K562 (cell line): ENCODE measurements at regions not wholly inside any gene's neighbourhood (a gene's known extent, or its start where the extent isn't known, plus 50 kb on each side); places are given as distances from the start of the nearest gene placed in this dataset.

Experiments used
- ATAC-seq: fragments of 200-7000 bp; cut with Tn5 transposase; 3 replicates; pipeline ENCODE4 v1.9.1; 2020; ENCODE audit warnings: moderate library complexity
- BruUV-seq: library from RNA; stranded (reverse); fragments of 400-500 nt; replicated peaks from 2 replicates; lab custom pipeline; 2021; lab: Mats Ljungman, UMichigan
- CTCF ChIA-PET: fragments of 300-600 bp; formaldehyde crosslinking; extraction: SDS; loops from one replicate; lab custom pipeline; 2021; ENCODE audit warnings: low intra/inter-chr PET ratio; lab: Yijun Ruan, JAX
- POLR2A ChIA-PET: fragments of 300-600, 350-650 bp; sonication (Branson Sonifier 250); formaldehyde crosslinking; extraction: SDS; loops from one replicate; lab custom pipeline; 2021; ENCODE audit warnings: antibody characterized with exemption, inconsistent platforms; lab: Yijun Ruan, JAX
- DNase-seq, 4 experiments: peaks; one replicate each; pipeline versions ENCODE4 v3.0.0 to v3.0.0-alpha.2; 2011 to 2018; ENCODE audit warnings: low spot score in 3 of 4, mixed read lengths in 3 of 4; ENCODE audit errors: extremely low read depth in 1 of 4
- FAIRE-seq: peaks from 2 replicates; lab custom pipeline; 2011; peaks lifted over from hg19 to GRCh38; lab: Jason Lieb, UNC
- H2AFZ ChIP-seq: 2 replicates; pipeline ENCODE4 v1.6.0; 2011; ENCODE audit warnings: low read depth, low read length, control low read depth, inconsistent platforms
- H3K27ac ChIP-seq: fragments of 200-600 bp; 3 replicates; pipeline ENCODE4 v1.8.0; 2011; ENCODE audit warnings: low read depth, mild to moderate bottlenecking, control low read depth, inconsistent platforms, low read length, moderate library complexity, mixed read lengths; ENCODE audit errors: extremely low read depth
- H3K27me3 ChIP-seq, 2 experiments: fragments of 300-600 bp in 1 of 2; 2 replicates in 1 of 2; 3 replicates in 1 of 2; pipeline versions ENCODE4 v1.6.0 to v1.8.0; 2011; ENCODE audit warnings: inconsistent platforms in 2 of 2, low read length in 2 of 2, mild to moderate bottlenecking in 1 of 2, mixed read lengths in 1 of 2, moderate library complexity in 1 of 2; ENCODE audit not compliant: control insufficient read depth in 2 of 2, insufficient read depth in 2 of 2
- H3K36me3 ChIP-seq: fragments of 300-600 bp; 3 replicates; pipeline ENCODE4 v1.8.0; 2011; ENCODE audit warnings: mild to moderate bottlenecking, low read length, inconsistent platforms; ENCODE audit not compliant: control insufficient read depth, insufficient read depth
- H3K4me1 ChIP-seq, 2 experiments: fragments of 200-600 bp in 1 of 2; replicated peaks in 1 of 2; 2 replicates in 1 of 2; 3 replicates in 1 of 2; pipeline versions ENCODE4 v1.5.1 to v1.8.0; 2011; ENCODE audit warnings: inconsistent platforms in 2 of 2, low read length in 2 of 2, mild to moderate bottlenecking in 1 of 2, mixed read lengths in 1 of 2, moderate library complexity in 1 of 2; ENCODE audit not compliant: control insufficient read depth in 2 of 2, insufficient read depth in 2 of 2
- H3K4me2 ChIP-seq: 2 replicates; pipeline ENCODE4 v1.6.1; 2011; ENCODE audit warnings: low read length, control low read depth, inconsistent platforms, mixed read lengths; ENCODE audit not compliant: insufficient read depth
- H3K4me3 ChIP-seq: fragments of 200-600 bp; sonication (generic), shearing (Covaris generic); 2 replicates; pipeline ENCODE4 v1.5.1; 2016; ENCODE audit warnings: control low read depth, inconsistent platforms
- H3K79me2 ChIP-seq: fragments of 200-600 bp; 3 replicates; pipeline ENCODE4 v1.8.0; 2011; ENCODE audit warnings: low read length, inconsistent platforms; ENCODE audit not compliant: control insufficient read depth, insufficient read depth
- H3K9ac ChIP-seq, 2 experiments: 2 replicates each; pipeline versions ENCODE4 v1.6.0 to v1.6.1; 2011; ENCODE audit warnings: low read depth in 2 of 2, low read length in 2 of 2, control low read depth in 1 of 2, inconsistent platforms in 1 of 2, mild to moderate bottlenecking in 1 of 2, mixed read lengths in 1 of 2; ENCODE audit not compliant: insufficient read depth in 1 of 2
- H3K9me1 ChIP-seq: one replicate; pipeline ENCODE4 v1.6.0; 2011; ENCODE audit warnings: inconsistent platforms, mild to moderate bottlenecking, low read length, moderate library complexity; ENCODE audit not compliant: control insufficient read depth, insufficient read depth
- H3K9me3 ChIP-seq: replicated peaks from 2 replicates; pipeline ENCODE4 v1.5.1; 2011; ENCODE audit warnings: low read depth, low read length, inconsistent platforms; ENCODE audit not compliant: control insufficient read depth, insufficient read depth
- H4K20me1 ChIP-seq: replicated peaks from 2 replicates; pipeline ENCODE4 v1.6.1; 2011; ENCODE audit warnings: low read length, inconsistent platforms, mixed read lengths; ENCODE audit not compliant: control insufficient read depth, insufficient read depth
- EP400 ChIP-seq: fragments of 450-650 bp; IDR thresholded peaks from 2 replicates; pipeline ENCODE4 v1.6.1; 2017; ENCODE audit warnings: antibody characterized with exemption, mild to moderate bottlenecking, moderate library complexity
- HINFP ChIP-seq: fragments of 450-650 bp; conservative IDR thresholded peaks from 2 replicates; pipeline ENCODE4 v1.6.1; 2016; ENCODE audit warnings: missing genetic modification characterization, low read depth, mild to moderate bottlenecking, control low read depth, missing compliant biosample characterization
- ILF3 ChIP-seq: fragments of 450-650 bp; IDR thresholded peaks from 2 replicates; pipeline ENCODE4 v1.6.1; 2018; ENCODE audit warnings: antibody characterized with exemption, mild to moderate bottlenecking, moderate library complexity, borderline replicate concordance
- MECOM ChIP-seq: fragments of 250-450 bp; sonication (Bioruptor Pico); IDR thresholded peaks from 2 replicates; pipeline ENCODE4 v1.8.0; 2022; ENCODE audit warnings: inconsistent platforms
- NR2C1 ChIP-seq, 2 experiments: fragments of 450-650 bp; IDR thresholded peaks; 2 replicates each; pipeline ENCODE4 v1.6.1; 2017; ENCODE audit warnings: mild to moderate bottlenecking in 2 of 2, antibody characterized with exemption in 1 of 2, inconsistent platforms in 1 of 2, missing compliant biosample characterization in 1 of 2, missing genetic modification characterization in 1 of 2
- PHB2 ChIP-seq: fragments of 450-650 bp; IDR thresholded peaks from 2 replicates; pipeline ENCODE4 v1.6.1; 2017; ENCODE audit warnings: low read depth
- SNAPC5 ChIP-seq: fragments of 250-450 bp; sonication (Bioruptor Pico); IDR thresholded peaks from 2 replicates; pipeline ENCODE4 v1.8.0; 2021; ENCODE audit warnings: moderate library complexity, mild to moderate bottlenecking, inconsistent platforms
- TEAD4 ChIP-seq, 2 experiments: sonication (generic) in 1 of 2; formaldehyde crosslinking in 1 of 2; IDR thresholded peaks; 2 replicates each; pipeline versions ENCODE4 v1.6.1 to v1.8.0; 2012 to 2022; ENCODE audit warnings: borderline replicate concordance in 1 of 2, inconsistent platforms in 1 of 2, low read length in 1 of 2, mild to moderate bottlenecking in 1 of 2, missing genetic modification reagents in 1 of 2
- ZFP91 ChIP-seq: sonication (generic); formaldehyde crosslinking; IDR thresholded peaks from 2 replicates; pipeline ENCODE4 v1.8.0; 2022; ENCODE audit warnings: mild to moderate bottlenecking, missing genetic modification reagents
- WGBS: fragments of 100-300 bp; shearing (Covaris generic); methylation state at CpG from one replicate; pipeline ENCODE4 v1.1.6; 2016; ENCODE audit warnings: low coverage, mixed read lengths; ENCODE audit not compliant: insufficient coverage; ENCODE audit errors: missing lambda C conversion rate; 5-methylcytosine and 5-hydroxymethylcytosine counted together
- in situ Hi-C: fragments of 300-500 bp; cut with MboI; formaldehyde crosslinking; loops from 4 replicates; pipeline ENCODE4 v1.15.0; 2018; ENCODE audit warnings: inconsistent platforms, mixed read lengths
- intact Hi-C: fragments of 100-400 bp; cut with micrococcal nuclease; formaldehyde crosslinking; loops from 2 replicates; pipeline ENCODE4 v1.14.2; 2022
- TF ChIP-seq, protein P1 (sequence below): sonication (generic); formaldehyde crosslinking; IDR thresholded peaks from 2 replicates; pipeline ENCODE4 v1.8.0; 2022; ENCODE audit warnings: missing genetic modification reagents, mild to moderate bottlenecking, borderline replicate concordance

- TF ChIP-seq SNAPC5 (CRISPR knock-in tag) (no peak), MECOM (no peak), EP400 (no peak)
These were observed 341.7 kb upstream of the CADM1 start (continued) for GRCh38 chr11:115845872-115846271.

- TF ChIP-seq NR2C1 (IDR thresholded peaks at IDR 0.05) (no peak), NR2C1 (tag; IDR thresholded peaks at IDR 0.05) (no peak), PHB2 (no peak), TEAD4 (IDR thresholded peaks at IDR 0.05; ENCODE audit: low read length) (no peak), TEAD4 (CRISPR knock-in tag; IDR thresholded peaks at IDR 0.05; ENCODE audit: borderline replicate concordance) (no peak), ILF3 (no peak), ZFP91 (CRISPR knock-in tag) (no peak), HINFP (tag) (no peak)
- TF ChIP-seq, protein P1, sequence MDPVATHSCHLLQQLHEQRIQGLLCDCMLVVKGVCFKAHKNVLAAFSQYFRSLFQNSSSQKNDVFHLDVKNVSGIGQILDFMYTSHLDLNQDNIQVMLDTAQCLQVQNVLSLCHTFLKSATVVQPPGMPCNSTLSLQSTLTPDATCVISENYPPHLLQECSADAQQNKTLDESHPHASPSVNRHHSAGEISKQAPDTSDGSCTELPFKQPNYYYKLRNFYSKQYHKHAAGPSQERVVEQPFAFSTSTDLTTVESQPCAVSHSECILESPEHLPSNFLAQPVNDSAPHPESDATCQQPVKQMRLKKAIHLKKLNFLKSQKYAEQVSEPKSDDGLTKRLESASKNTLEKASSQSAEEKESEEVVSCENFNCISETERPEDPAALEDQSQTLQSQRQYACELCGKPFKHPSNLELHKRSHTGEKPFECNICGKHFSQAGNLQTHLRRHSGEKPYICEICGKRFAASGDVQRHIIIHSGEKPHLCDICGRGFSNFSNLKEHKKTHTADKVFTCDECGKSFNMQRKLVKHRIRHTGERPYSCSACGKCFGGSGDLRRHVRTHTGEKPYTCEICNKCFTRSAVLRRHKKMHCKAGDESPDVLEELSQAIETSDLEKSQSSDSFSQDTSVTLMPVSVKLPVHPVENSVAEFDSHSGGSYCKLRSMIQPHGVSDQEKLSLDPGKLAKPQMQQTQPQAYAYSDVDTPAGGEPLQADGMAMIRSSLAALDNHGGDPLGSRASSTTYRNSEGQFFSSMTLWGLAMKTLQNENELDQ (CRISPR knock-in tag) = no peak
- TF ChIP-seq, all 486 proteins: peak for 0
- ChIA-PET CTCF (no interaction called here), POLR2A (no interaction called here)
- H3K36me3 ChIP-seq = no peaks in the 10 kb centered on the region
- no peak overlapping the region for H3K27ac ChIP-seq
- in situ Hi-C loops (no loop called here), intact Hi-C loops (no loop called here)
- H3K9me1 ChIP-seq = no peaks in the 10 kb centered on the region
- H3K9ac ChIP-seq = no peak overlapping the region
- no TSS peak for BruUV-seq
- no peak overlapping the region for H3K4me3 ChIP-seq
- 0% methylated on average over 3 of the region's 3 CpGs for WGBS
- DNase-seq = no peak
- H3K4me1 ChIP-seq = no peaks in the 10 kb centered on the region
- FAIRE-seq = no peak
- no peaks in the 10 kb centered on the region for H3K79me2 ChIP-seq
- no peak overlapping the region for H3K4me2 ChIP-seq
- H4K20me1 ChIP-seq = no peaks in the 10 kb centered on the region
- H3K27me3 ChIP-seq = no peaks in the 10 kb centered on the region; a peak in 1 of 5 replicates
- no peak overlapping the region for H2AFZ ChIP-seq
- H3K9me3 ChIP-seq = no peaks in the 10 kb centered on the region
- no peak for ATAC-seq
These were observed 339.5 kb upstream of the CADM1 start for GRCh38 chr11:115843685-115844084.
